Adrenal gland (tissue), 9 donors: ENCODE measurements at regions not wholly inside any gene's neighbourhood (a gene's known extent, or its start where the extent isn't known, plus 50 kb on each side); places are given as distances from the start of the nearest gene placed in this dataset.

Experiments
- DNase-seq, 7 donors: peaks; one replicate each; pipeline ENCODE4 v3.0.0-alpha.2; 2019 to 2020
- H3K27ac ChIP-seq, 5 donors: fragments of 200-600 bp; sonication (generic) in 4 of 5; 1 replicate in 3 of 5; 2 replicates in 2 of 5; pipeline versions ENCODE4 v1.5.1 to v1.8.0; 2016 to 2020; ENCODE audit warnings: mild to moderate bottlenecking in 1 of 5
- H3K27me3 ChIP-seq: fragments of 200-600 bp; 2 replicates; pipeline ENCODE4 v1.8.0; 2021
- H3K36me3 ChIP-seq, 2 donors: fragments of 200-600 bp; replicated peaks in 1 of 2; 1 replicate in 1 of 2; 2 replicates in 1 of 2; pipeline versions ENCODE4 v1.5.1 to v1.8.0; 2018 to 2022
- H3K4me1 ChIP-seq, 2 donors: fragments of 200-600 bp; replicated peaks in 1 of 2; 1 replicate in 1 of 2; 2 replicates in 1 of 2; pipeline versions ENCODE4 v1.5.1 to v1.8.0; 2018 to 2021
- H3K4me3 ChIP-seq, 4 donors: fragments of 200-600 bp; sonication (generic) in 3 of 4; one replicate each; pipeline ENCODE4 v1.5.1; 2016 to 2018
- H3K9me3 ChIP-seq, 3 donors: fragments of 200-600 bp; sonication (generic) in 1 of 3; replicated peaks in 1 of 3; 1 replicate in 2 of 3; 2 replicates in 1 of 3; pipeline versions ENCODE4 v1.5.1 to v1.8.0; 2016 to 2021
- POLR2A ChIP-seq, 2 donors: fragments of 450-650 bp; IDR thresholded peaks; one replicate each; pipeline ENCODE4 v1.6.1; 2017; ENCODE audit warnings: antibody characterized with exemption in 2 of 2, mild to moderate bottlenecking in 2 of 2, moderate library complexity in 1 of 2
- WGBS, 4 donors: extraction: QIAGEN DNeasy Blood & Tissue Kit in 2 of 4; methylation state at CpG; one replicate each; pipeline versions ENCODE4 v1.1.5 to v1.1.7; 2013 to 2017; 5-methylcytosine and 5-hydroxymethylcytosine counted together
- intact Hi-C, 2 donors: fragments of 100-400 bp; cut with DNase I; formaldehyde crosslinking; loops; one replicate each; pipeline versions ENCODE4 v1.14.1 to v1.15.0; 2022 to 2023
- TF ChIP-seq, protein P1 (sequence below), 6 experiments: fragments of 450-650 bp in 4 of 6; fragments of 200-600 bp in 2 of 6; sonication (generic) in 1 of 6; IDR thresholded peaks; 1 replicate in 5 of 6; 2 replicates in 1 of 6; pipeline versions ENCODE4 v1.5.1 to v1.8.0; 2016 to 2021; ENCODE audit warnings: antibody characterized with exemption in 6 of 6, mild to moderate bottlenecking in 2 of 6, moderate library complexity in 1 of 6
- donor health status: healthy with polysubstance abuse.
- donor health status: Bipolar disorder and iron deficiency.
- donor health status: DM: yes; HTN: yes; CAD: no.
- donor health status: DM: no; HTN: no; CAD: no.
- donor health status: DM: no; HTN: no; CAD: no.

DNA sequence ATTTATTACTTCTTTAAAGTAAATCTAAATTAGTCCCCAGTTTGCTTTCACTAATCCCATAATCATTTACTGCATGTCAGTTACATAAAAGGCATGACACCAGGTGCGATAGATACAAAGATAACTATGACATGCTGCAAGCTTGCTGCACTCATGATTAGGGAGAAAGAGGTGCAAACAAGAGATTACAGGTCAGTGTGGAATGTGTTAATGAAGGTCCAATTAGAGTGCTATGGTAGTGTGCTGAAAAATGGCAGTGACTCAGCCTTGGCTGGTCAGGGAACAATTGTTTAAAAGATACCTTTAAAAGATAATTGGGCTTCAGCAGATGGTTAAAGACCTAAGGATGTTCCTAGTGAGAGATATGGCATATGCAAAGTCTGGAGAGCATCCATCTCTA is 352.6 kb upstream of the TGFBR2 start:
- no peaks in the 10 kb centered on the region for H3K27me3 ChIP-seq
- H3K4me1 ChIP-seq = no peaks in the 10 kb centered on the region
- H3K36me3 ChIP-seq = no peaks in the 10 kb centered on the region
- no peak for DNase-seq
- no peaks in the 10 kb centered on the region for H3K9me3 ChIP-seq
- TF ChIP-seq, protein P1, sequence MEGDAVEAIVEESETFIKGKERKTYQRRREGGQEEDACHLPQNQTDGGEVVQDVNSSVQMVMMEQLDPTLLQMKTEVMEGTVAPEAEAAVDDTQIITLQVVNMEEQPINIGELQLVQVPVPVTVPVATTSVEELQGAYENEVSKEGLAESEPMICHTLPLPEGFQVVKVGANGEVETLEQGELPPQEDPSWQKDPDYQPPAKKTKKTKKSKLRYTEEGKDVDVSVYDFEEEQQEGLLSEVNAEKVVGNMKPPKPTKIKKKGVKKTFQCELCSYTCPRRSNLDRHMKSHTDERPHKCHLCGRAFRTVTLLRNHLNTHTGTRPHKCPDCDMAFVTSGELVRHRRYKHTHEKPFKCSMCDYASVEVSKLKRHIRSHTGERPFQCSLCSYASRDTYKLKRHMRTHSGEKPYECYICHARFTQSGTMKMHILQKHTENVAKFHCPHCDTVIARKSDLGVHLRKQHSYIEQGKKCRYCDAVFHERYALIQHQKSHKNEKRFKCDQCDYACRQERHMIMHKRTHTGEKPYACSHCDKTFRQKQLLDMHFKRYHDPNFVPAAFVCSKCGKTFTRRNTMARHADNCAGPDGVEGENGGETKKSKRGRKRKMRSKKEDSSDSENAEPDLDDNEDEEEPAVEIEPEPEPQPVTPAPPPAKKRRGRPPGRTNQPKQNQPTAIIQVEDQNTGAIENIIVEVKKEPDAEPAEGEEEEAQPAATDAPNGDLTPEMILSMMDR (IDR thresholded peaks at IDR 0.05) = no peak
- no peak for TF ChIP-seq POLR2A (IDR thresholded peaks at IDR 0.05)
- no peak overlapping the region for H3K27ac ChIP-seq
- H3K4me3 ChIP-seq = no peak overlapping the region
- 90 to 100% (median 96%) methylated on average over 1 of the region's 1 CpG for WGBS, 4 donors
- intact Hi-C loops = no loop called here

DNA sequence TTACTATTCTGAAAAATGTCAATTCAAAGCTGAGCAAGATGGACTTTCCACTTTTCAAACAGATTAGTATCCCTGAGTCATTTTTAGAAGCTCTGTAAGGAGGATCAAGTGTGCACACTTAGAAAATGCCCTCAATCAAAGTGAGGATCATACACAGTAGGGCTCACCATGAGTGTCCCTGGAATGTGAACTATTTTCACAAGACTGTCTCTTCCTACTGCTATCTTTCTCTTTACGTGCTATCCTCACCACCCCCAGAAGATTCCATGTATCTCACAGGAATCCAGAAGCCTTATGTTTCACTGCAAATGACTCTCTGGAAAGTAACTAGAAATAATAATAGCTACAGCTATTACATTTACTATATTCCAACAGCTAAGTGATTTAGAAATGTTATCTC is 349.9 kb upstream of the TGFBR2 start:
- H3K27me3 ChIP-seq = no peaks in the 10 kb centered on the region
- H3K9me3 ChIP-seq = no peaks in the 10 kb centered on the region
- no peaks in the 10 kb centered on the region for H3K4me1 ChIP-seq
- TF ChIP-seq, protein P1 (IDR thresholded peaks at IDR 0.05) = no peak
- TF ChIP-seq POLR2A (IDR thresholded peaks at IDR 0.05) = no peak
- intact Hi-C loops = no loop called here
- H3K4me3 ChIP-seq = no peak overlapping the region
- no peak overlapping the region for H3K27ac ChIP-seq
- H3K36me3 ChIP-seq = no peaks in the 10 kb centered on the region
- WGBS, 4 donors = 88 to 96% (median 92%) methylated on average over 1 of the region's 1 CpG
- no peak for DNase-seq

DNA sequence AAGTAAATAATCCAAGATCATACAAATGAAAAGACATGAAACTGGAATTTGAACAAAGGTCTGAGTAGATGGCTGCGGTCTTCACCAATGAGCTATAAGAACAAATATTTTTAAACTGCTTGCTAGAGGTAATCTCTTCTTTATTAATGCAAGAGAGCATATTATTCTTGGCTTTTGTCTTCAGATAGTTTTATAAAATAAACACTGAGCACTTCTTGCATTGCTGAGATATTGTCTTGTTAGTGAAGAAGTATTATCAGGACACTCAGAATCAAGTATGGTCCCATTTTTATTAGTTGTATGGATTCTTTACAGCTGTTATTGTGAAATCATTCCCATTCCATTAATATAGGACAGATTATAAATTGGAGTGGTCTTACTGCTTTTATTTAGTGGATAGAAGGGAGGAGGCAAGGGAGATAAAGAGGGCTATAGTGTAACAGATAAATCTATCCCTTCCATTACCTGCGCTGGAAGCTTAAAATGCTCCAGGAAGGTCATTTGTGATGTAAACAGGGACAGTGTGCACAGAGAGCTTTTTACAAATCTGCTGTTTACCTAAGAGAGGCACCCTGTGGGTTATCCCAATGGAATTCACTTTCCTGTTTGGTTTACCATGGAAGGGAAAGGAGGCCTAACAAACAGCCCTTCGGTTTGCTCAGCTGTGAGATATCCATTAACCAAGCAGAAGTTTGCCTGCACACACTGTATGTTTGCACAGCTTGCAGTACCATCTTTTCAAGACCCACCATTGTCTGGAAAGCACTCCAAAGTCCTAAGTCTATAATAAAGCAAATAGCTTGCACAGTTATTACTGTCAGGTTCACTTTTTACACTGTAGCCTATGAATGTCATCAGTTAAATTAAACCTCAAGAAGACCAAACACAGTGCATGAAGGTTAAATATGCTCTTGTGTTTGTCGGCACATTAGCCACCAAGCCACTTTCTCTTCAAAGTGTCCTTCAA is 347.7 kb upstream of the TGFBR2 start:
- Histone ChIP-seq H3K4me1 (no peaks in the 10 kb centered on the region), H3K9me3 (no peaks in the 10 kb centered on the region), H3K4me3 (no peak overlapping the region), H3K27me3 (no peaks in the 10 kb centered on the region), H3K27ac (no peak overlapping the region), H3K36me3 (no peaks in the 10 kb centered on the region)
- no peak for DNase-seq
- intact Hi-C loops = no loop called here
- TF ChIP-seq, protein P1 (IDR thresholded peaks at IDR 0.05) = no peak
- no peak for TF ChIP-seq POLR2A (IDR thresholded peaks at IDR 0.05)
- WGBS, 4 donors = 87 to 92% (median 90%) methylated on average over 4 of the region's 4 CpGs

DNA sequence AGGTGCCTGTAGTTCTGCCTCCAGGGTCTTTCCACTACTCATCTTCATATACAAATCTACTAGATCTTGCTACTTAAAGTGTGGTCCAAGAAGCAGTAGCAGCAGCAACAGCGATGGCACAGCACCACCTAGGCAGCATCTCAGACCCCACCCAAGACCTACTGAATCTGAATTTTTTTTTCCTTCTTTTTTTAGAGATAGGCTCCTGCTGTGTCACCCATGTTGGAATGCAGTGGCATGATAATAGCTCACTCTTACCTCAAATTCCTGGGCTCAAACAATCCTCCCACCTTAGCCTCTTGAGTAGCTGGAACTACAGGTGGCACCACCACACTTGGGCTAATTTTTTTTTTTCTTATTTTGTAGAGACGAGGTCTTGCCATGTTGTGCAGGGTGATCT is 346.7 kb upstream of the TGFBR2 start:
- 83 to 93% (median 85%) methylated on average over 2 of the region's 2 CpGs for WGBS, 4 donors
- TF ChIP-seq, protein P1 (IDR thresholded peaks at IDR 0.05) = no peak
- TF ChIP-seq POLR2A (IDR thresholded peaks at IDR 0.05) = no peak
- Histone ChIP-seq H3K4me3 (no peak overlapping the region), H3K27me3 (no peaks in the 10 kb centered on the region), H3K36me3 (no peaks in the 10 kb centered on the region), H3K9me3 (no peaks in the 10 kb centered on the region), H3K4me1 (no peaks in the 10 kb centered on the region), H3K27ac (no peak overlapping the region)
- intact Hi-C loops = no loop called here
- DNase-seq = no peak
